NB4 (cell line): ENCODE measurements at regions not wholly inside any gene's neighbourhood (a gene's known extent, or its start where the extent isn't known, plus 50 kb on each side); places are given as distances from the start of the nearest gene placed in this dataset.

Experiments
- CTCF ChIP-seq: IDR thresholded peaks from one replicate; pipeline ENCODE4 v1.5.1; 2012; ENCODE audit warnings: low read depth, low read length
- POLR2A ChIP-seq: IDR thresholded peaks from 2 replicates; pipeline ENCODE4 v1.6.1; 2011; ENCODE audit warnings: mild to moderate bottlenecking; ENCODE audit not compliant: insufficient read length; ENCODE audit errors: extremely low read depth

GRCh38 chr3:164818318-164818717 is 260.0 kb downstream of the SI start:
- TF ChIP-seq POLR2A (no peak), CTCF (no peak)
